ENCODE measurements at regions not wholly inside any gene's neighbourhood (a gene's known extent, or its start where the extent isn't known, plus 50 kb on each side); places are given as distances from the start of the nearest gene placed in this dataset.
A peak's percentile ranks its signal among the peaks of the same experiment; 100 is the strongest.

DNA sequence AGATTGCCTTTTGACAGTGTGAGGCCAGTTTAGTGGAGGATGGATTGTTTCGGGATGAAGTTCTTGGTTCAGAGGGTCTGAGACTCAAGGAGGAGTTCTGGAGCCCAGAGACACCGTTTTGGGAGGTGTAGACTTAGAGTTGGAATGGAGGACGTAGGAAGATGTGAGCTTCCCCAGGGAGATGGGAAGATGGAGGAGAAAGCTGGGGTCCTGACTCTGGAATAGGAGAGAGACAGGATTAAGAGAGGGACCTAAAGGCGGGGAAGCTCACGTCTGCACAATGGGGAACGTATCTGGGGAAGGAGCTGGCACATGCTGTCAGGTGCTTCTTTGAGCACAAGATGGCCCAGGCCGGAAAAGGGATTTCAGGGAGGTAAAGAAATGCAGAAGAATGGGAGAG lies 71.3 kb upstream of the CLDN5 start:
- intact Hi-C loops (cut with DNase I; ENCODE audit: low total_unique reads): no loop called here
- no peak for DNase-seq
- H3K4me1 ChIP-seq: no peaks in the 10 kb centered on the region
- H3K4me3 ChIP-seq: no peak overlapping the region
- no peaks in the 10 kb centered on the region for H3K36me3 ChIP-seq
- 78 to 88% (median 85%) methylated on average over 7 of the region's 7 CpGs for WGBS, 5 donors
- H3K9me3 ChIP-seq: no peaks in the 10 kb centered on the region
- H3K27me3 ChIP-seq: peaks cover 0 to 30% (median 0%) of the 10 kb centered on the region in 3 donors
- TF ChIP-seq POLR2A (IDR thresholded peaks at IDR 0.05) (no peak), POLR2AphosphoS5 (IDR thresholded peaks at IDR 0.05) (no peak), EP300 (IDR thresholded peaks at IDR 0.05) (no peak)
- TF ChIP-seq, protein P1, sequence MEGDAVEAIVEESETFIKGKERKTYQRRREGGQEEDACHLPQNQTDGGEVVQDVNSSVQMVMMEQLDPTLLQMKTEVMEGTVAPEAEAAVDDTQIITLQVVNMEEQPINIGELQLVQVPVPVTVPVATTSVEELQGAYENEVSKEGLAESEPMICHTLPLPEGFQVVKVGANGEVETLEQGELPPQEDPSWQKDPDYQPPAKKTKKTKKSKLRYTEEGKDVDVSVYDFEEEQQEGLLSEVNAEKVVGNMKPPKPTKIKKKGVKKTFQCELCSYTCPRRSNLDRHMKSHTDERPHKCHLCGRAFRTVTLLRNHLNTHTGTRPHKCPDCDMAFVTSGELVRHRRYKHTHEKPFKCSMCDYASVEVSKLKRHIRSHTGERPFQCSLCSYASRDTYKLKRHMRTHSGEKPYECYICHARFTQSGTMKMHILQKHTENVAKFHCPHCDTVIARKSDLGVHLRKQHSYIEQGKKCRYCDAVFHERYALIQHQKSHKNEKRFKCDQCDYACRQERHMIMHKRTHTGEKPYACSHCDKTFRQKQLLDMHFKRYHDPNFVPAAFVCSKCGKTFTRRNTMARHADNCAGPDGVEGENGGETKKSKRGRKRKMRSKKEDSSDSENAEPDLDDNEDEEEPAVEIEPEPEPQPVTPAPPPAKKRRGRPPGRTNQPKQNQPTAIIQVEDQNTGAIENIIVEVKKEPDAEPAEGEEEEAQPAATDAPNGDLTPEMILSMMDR (IDR thresholded peaks at IDR 0.05): no peak
- H3K27ac ChIP-seq: no peak overlapping the region

DNA sequence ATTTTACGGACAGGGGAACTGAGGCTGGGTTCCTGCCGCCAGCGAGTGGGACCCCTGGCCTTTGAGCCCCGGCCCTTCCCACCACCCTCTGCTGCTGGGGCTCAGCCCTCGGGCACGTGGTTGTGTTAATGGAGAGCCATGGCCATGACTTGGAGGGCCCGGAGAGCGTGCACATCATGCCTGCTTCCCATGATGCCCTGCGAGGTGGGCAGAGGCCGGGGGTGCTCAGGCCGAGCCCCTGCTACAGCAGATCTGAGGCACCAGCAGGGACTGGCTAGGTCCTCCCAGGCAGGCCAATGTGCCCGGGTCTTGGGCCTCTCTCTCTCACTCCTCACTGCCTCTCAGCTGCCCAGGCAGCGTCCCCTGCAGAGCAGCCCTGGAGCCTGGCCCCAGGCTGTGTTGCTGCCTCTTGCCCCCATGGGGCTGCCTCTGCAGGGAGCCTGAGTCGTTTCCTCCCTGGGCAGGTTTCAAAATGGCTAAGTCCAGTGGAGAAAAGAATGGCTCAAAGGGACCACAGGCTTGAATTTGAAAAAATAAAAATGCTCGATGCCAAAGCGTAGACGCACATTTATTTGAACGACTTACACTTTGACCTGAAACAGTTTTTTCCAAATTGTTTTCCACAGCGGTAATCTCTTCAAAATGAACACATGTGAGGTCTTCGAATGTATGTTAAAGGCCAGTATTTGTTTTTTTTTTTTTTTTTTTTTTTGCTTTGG lies 72.6 kb upstream of the CLDN5 start:
- TF ChIP-seq POLR2A (IDR thresholded peaks at IDR 0.05) (no peak), EP300 (IDR thresholded peaks at IDR 0.05) (no peak), POLR2AphosphoS5 (IDR thresholded peaks at IDR 0.05) (no peak)
- TF ChIP-seq, protein P1 (IDR thresholded peaks at IDR 0.05): no peak
- intact Hi-C loops (cut with DNase I; ENCODE audit: low total_unique reads): no loop called here
- H3K4me3 ChIP-seq: no peak overlapping the region
- no peak for DNase-seq
- H3K36me3 ChIP-seq: no peaks in the 10 kb centered on the region
- 58 to 69% (median 63%) methylated on average over 15 to 20 of the region's 20 CpGs for WGBS, 5 donors
- no peaks in the 10 kb centered on the region for H3K4me1 ChIP-seq
- no peaks in the 10 kb centered on the region for H3K9me3 ChIP-seq
- H3K27me3 ChIP-seq: peaks cover 0 to 22% (median 0%) of the 10 kb centered on the region in 3 donors
- peak overlapping the region in 1 of 5 donors; percentile 38 for H3K27ac ChIP-seq

DNA sequence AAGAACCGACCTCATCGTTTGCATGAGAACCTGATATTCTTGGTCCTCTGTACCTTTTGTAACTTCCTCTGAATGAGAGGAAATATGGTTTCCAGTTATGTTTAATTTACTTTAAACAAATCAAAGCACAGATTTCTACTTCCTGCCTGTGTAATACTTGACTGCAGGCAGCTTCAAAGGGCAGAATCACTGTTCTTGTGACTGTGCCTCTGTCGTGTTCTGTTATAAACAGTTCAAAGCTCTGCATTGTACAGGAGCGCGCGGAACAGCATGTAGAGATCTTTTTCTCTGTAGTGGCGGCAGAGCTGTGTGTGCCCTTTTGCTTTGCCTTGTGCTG lies 73.2 kb upstream of the CLDN5 start:
- intact Hi-C loops (cut with DNase I; ENCODE audit: low total_unique reads): no loop called here
- DNase-seq: peak in 1 of 2 donors; percentile 53
- 44 to 57% (median 51%) methylated on average over 7 of the region's 7 CpGs for WGBS, 5 donors
- Histone ChIP-seq H3K9me3 (no peaks in the 10 kb centered on the region), H3K4me3 (no peak overlapping the region), H3K27ac (peak overlapping the region in 1 of 5 donors; percentile 50), H3K4me1 (no peaks in the 10 kb centered on the region), H3K27me3 (peaks cover 0 to 22% (median 0%) of the 10 kb centered on the region in 3 donors), H3K36me3 (no peaks in the 10 kb centered on the region)
- TF ChIP-seq, protein P1 (IDR thresholded peaks at IDR 0.05): no peak
- peak in 1 of 3 donors; percentile 6 for TF ChIP-seq POLR2AphosphoS5 (IDR thresholded peaks at IDR 0.05)

GRCh38 chr22:19598054-19598855 lies 74.0 kb upstream of the CLDN5 start:
- Histone ChIP-seq H3K4me1 (no peaks in the 10 kb centered on the region), H3K9me3 (no peaks in the 10 kb centered on the region), H3K27me3 (peaks cover 0 to 22% (median 0%) of the 10 kb centered on the region in 3 donors), H3K36me3 (no peaks in the 10 kb centered on the region), H3K4me3 (no peak overlapping the region), H3K27ac (peak overlapping the region in 1 of 5 donors; percentile 50)
- TF ChIP-seq, protein P1 (IDR thresholded peaks at IDR 0.05): no peak
- TF ChIP-seq EP300 (IDR thresholded peaks at IDR 0.05) (no peak), POLR2AphosphoS5 (IDR thresholded peaks at IDR 0.05) (no peak), POLR2A (IDR thresholded peaks at IDR 0.05) (no peak)
- 42 to 57% (median 50%) methylated on average over 6 to 10 of the region's 10 CpGs for WGBS, 5 donors
- no peak for DNase-seq
- intact Hi-C loops (cut with DNase I; ENCODE audit: low total_unique reads): no loop called here
